ENCODE measurements at regions not wholly inside any gene's neighbourhood (a gene's known extent, or its start where the extent isn't known, plus 50 kb on each side); places are given as distances from the start of the nearest gene placed in this dataset.

GRCh38 chr6:2504495-2505064, 246.1 kb downstream of the MYLK4 start:
- TF ChIP-seq CTCF (IDR thresholded peaks at IDR 0.05; ENCODE audit: low read depth, low read length) (no peak), POLR2A (IDR thresholded peaks at IDR 0.05; ENCODE audit: extremely low read depth, insufficient read length) (no peak), MAX (IDR thresholded peaks at IDR 0.05; ENCODE audit: low read depth, low read length) (no peak), MYC (IDR thresholded peaks at IDR 0.05; ENCODE audit: low read depth, low read length) (no peak)

Measured in NB4 (cell line).